HG03060 (cell line): ENCODE measurements at regions not wholly inside any gene's neighbourhood (a gene's known extent, or its start where the extent isn't known, plus 50 kb on each side); places are given as distances from the start of the nearest gene placed in this dataset.
"Not testable (repeated sequence)": the region's sequence is repeated elsewhere in the genome, so short reads cannot be mapped to it uniquely, and the experiment has no call there.

Source experiments
- ATAC-seq: cut with Tn5 transposase; IDR thresholded peaks from one replicate; pipeline ENCODE4 v1.9.1; 2021; ENCODE audit warnings: low read depth, moderate number of reproducible peaks; ENCODE audit not compliant: unreplicated experiment

- ATAC-seq = no peak
Measured at GRCh38 chr1:148362216-148362611, 120.9 kb downstream of the PPIAL4G start.

- not testable (repeated sequence) for ATAC-seq
Measured at GRCh38 chr1:148361427-148362215, 121.5 kb downstream of the PPIAL4G start.

DNA sequence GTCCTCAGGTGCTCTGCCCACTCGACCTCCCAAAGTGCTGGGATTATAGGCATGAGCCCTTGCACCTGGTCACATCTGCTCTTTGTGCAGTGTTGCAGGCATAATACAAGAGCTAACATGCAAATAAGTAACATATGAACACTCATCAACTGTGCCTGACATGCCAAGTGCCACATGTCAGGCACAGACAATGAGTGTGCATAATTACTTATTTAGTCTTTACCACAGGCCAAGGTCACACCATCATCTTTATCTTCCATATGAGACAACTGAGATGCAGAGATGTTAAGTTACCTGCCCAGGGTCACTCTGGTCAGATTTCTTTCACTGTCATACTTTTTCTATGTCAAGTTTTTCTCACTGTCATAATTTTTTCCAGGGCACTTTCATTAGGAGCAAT is 126.1 kb downstream of the PPIAL4G start:
- ATAC-seq = no peak

DNA sequence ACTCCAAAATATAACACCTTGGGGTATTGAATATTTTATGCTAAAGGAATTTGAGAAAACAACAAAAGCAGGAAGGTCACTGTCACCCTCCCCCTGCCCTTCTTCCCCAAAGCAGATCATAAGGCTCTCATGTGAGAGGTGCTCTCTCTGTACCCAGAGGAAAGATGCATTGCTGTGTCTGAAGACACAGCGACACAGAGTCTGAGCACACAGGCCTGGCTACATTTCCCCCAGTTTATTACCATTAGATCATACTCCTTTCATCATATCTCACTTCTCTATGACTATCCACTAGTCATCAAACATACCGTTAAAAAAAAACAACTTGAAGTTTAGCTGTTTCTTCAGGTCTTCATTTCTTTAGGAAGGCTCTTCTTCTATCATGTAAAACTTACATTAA is 127.1 kb downstream of the PPIAL4G start:
- ATAC-seq = no peak

DNA sequence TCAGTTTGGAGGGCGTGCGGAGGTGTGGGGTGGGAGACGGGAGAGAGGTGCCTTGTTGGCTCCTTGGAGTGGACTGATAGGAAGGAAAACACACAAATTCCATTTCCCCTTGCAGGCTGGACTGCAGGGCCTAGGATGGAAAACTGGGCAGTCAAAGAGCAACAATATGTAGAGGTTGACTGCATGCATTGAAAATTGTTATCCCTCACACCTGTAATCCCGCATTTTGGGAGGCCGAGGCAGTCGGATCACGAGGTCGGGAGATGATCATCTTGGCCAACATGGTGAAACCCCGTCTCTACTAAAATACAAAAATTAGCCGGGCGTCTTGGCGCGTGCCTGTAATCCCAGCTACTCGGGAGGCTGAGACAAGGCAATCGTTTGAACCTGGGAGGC is 128.2 kb downstream of the PPIAL4G start:
- no peak for ATAC-seq

GRCh38 chr1:148354284-148354912 is 128.7 kb downstream of the PPIAL4G start:
- no peak for ATAC-seq

GRCh38 chr1:148353461-148354283 is 129.4 kb downstream of the PPIAL4G start:
- ATAC-seq = no peak

- ATAC-seq = no peak
Measured at GRCh38 chr1:148352470-148353053, 130.5 kb downstream of the PPIAL4G start.

- ATAC-seq = no peak
Measured at GRCh38 chr1:148347781-148348180, 135.3 kb downstream of the PPIAL4G start.

DNA sequence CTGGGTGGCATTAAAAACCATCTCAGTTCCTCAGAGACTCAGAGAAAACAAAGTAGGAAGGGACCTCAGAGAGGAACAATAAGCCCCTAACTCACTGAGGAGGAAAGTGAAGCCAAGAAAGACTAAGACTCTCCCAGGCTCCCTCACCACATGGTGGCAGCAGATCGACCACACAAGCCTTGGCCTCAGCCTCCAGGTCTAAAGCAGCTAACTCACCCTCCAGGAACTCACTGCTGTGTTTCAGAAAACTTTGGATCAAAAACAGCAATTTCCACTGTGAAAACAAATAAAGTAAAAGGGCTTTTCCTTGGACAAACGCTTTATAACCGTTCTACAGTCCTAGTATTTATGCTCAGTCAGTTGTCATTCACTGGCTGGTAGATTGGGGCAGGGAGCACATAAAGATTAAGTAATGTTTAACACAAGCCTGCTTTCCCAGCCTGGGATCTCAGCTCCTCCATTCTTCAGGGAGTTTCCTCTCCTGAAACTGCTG is 137.4 kb downstream of the PPIAL4G start:
- not testable (repeated sequence) for ATAC-seq

DNA sequence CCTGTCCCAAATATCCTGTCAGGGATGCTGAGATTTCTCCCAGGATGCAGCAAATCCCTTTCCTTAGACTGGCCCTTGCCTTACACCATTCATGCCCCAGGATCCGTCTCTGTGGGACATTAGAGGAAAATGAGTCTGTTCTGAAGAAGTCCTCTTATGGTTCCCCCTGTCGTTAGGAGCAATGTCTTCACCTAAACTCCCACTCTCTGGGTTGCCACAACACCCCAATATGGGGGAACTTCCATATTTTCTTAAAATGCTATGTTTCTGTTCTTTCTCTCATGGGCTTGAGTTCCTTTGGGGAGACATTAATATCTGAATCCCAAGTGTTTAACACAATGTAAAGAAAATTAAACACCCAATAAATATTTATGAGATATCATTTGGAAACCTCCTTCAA is 138.5 kb downstream of the PPIAL4G start:
- not testable (repeated sequence) for ATAC-seq

GRCh38 chr1:148341729-148342128 is 141.4 kb downstream of the PPIAL4G start:
- ATAC-seq = not testable (repeated sequence)

- ATAC-seq = not testable (repeated sequence)
Measured at GRCh38 chr1:148336121-148336918, 146.8 kb downstream of the PPIAL4G start.

GRCh38 chr1:148334339-148335130 is 148.6 kb downstream of the PPIAL4G start:
- peak; percentile 52 for ATAC-seq

GRCh38 chr1:148333875-148334338 is 149.2 kb downstream of the PPIAL4G start:
- no peak for ATAC-seq

GRCh38 chr1:148328884-148329283 is 154.2 kb downstream of the PPIAL4G start:
- ATAC-seq = no peak

GRCh38 chr1:148325031-148325430 is 158.1 kb downstream of the PPIAL4G start:
- not testable (repeated sequence) for ATAC-seq

DNA sequence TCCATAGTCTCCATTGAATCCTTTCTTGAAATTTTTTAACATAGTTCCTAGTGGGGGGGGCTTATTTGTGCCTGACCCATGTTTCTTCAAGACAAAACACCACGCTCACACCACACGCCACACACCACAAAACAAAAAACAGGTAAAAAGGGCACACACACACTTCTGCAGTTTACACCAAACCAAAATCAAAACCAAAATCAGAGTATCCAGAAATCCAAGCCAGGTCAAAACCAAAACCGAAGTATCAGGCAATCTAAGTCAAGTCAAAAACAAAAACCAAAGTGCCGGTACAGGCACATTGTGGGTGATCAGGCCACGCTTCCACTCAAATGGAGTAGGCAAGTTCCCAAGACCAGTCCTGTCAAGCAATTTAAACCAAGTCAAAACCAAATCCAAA is 158.6 kb downstream of the PPIAL4G start:
- ATAC-seq = not testable (repeated sequence)

GRCh38 chr1:148320079-148320478 is 163.0 kb downstream of the PPIAL4G start:
- not testable (repeated sequence) for ATAC-seq
